ENCODE measurements at regions not wholly inside any gene's neighbourhood (a gene's known extent, or its start where the extent isn't known, plus 50 kb on each side); places are given as distances from the start of the nearest gene placed in this dataset.

DNA sequence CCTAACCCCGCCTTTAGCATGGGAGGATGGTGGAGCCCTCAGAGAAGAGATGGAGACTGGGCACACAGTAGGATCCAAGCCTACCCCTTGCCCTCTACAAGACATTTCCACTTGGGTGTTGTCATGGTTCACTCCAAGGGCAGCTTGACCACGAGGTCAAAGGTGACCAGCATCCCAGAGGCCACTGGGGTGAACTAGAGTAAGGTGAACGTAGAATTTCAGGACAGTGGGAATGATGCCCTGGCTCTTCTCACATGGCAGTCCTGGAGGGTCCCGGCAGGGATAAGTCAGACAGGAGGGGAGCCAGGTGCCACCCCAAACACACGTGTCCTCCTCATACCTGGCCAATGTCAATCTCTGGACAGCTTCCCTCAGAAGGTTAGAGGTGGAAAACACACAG is 274.2 kb upstream of the AGTR2 start:
- Histone ChIP-seq H2AK9ac (replicated peaks; ENCODE audit: low read depth, low read length, poor library complexity) (no peak overlapping the region), H3K18ac (ENCODE audit: low read depth, low read length) (no peak overlapping the region), H3K4me1 (ENCODE audit: control insufficient read depth, insufficient read depth, low read length) (no peaks in the 10 kb centered on the region), H2AFZ (replicated peaks; ENCODE audit: low read length, poor library complexity) (no peak overlapping the region), H3K4me2 (ENCODE audit: low read depth, low read length) (no peak overlapping the region), H3K23ac (ENCODE audit: low read depth, low read length) (no peak overlapping the region), H4K5ac (ENCODE audit: low read depth, low read length) (no peak overlapping the region), H3K4ac (ENCODE audit: low read depth, low read length) (no peak overlapping the region), H3K9ac (ENCODE audit: low read depth, low read length) (no peak overlapping the region), H4K20me1 (ENCODE audit: insufficient read depth, low read length) (no peaks in the 10 kb centered on the region; the same call in 1 of the 2 replicates), H4K8ac (ENCODE audit: low read depth in 2 of 2, low read length in 2 of 2) (no peak overlapping the region), H3K36me3 (ENCODE audit: control insufficient read depth, insufficient read depth, low read length) (no peaks in the 10 kb centered on the region), H2BK15ac (ENCODE audit: low read depth, low read length) (no peak overlapping the region), H4K91ac (ENCODE audit: insufficient read depth, low read depth, low read length) (no peak overlapping the region), H2BK5ac (ENCODE audit: low read depth, low read length, poor library complexity, severe bottlenecking) (no peak overlapping the region), H3K27ac (ENCODE audit: insufficient read depth, low read length) (no peak overlapping the region), H2BK20ac (ENCODE audit: low read depth, low read length) (no peak overlapping the region), H2AK5ac (ENCODE audit: low read depth, low read length) (no peak overlapping the region), H3K27me3 (ENCODE audit: control insufficient read depth, insufficient read depth, low read length) (peaks cover 15% of the 10 kb centered on the region; the same call in 1 of the 2 replicates), H3K4me3 (ENCODE audit: insufficient read depth, low read depth, low read length) (no peak overlapping the region), H3K79me1 (ENCODE audit: low read depth in 1 of 2, low read length in 2 of 2) (no peaks in the 10 kb centered on the region), H2BK120ac (ENCODE audit: low read depth, low read length) (no peak overlapping the region), H3K9me1 (ENCODE audit: insufficient read depth, low read length) (no peaks in the 10 kb centered on the region), H3K9me3 (ENCODE audit: control insufficient read depth, insufficient read depth, low read length) (peaks cover 8% of the 10 kb centered on the region; the same call in 1 of the 2 replicates), H3K56ac (ENCODE audit: extremely low read depth, insufficient read depth, low read length) (no peak overlapping the region), H3K14ac (replicated peaks; ENCODE audit: low read depth, low read length) (no peak overlapping the region)
- ATAC-seq (ENCODE audit: low read depth), result no peak
- dilution Hi-C loops (cut with HindIII; ENCODE audit: low sequenced_read_pairs, unreplicated experiment) (no loop called here), in situ Hi-C loops (cut with MboI; ENCODE audit: low sequenced_read_pairs) (no loop called here), intact Hi-C loops (cut with micrococcal nuclease) (no loop called here)
- ChIA-PET CTCF (no interaction called here), POLR2A (ENCODE audit: unreplicated experiment) (no interaction called here)
- no peak for DNase-seq
- WGBS, 2 experiments (ENCODE audit: extremely low coverage in 2 of 2, insufficient read length in 1 of 2), result no CpG with 5 or more reads among the region's 5 CpGs
- TF ChIP-seq FOS (IDR thresholded peaks at IDR 0.05; ENCODE audit: low read depth, low read length), result no peak
- no peak for TF ChIP-seq POLR2A (IDR thresholded peaks at IDR 0.05; ENCODE audit: low read depth, low read length)
- TF ChIP-seq, protein P1, sequence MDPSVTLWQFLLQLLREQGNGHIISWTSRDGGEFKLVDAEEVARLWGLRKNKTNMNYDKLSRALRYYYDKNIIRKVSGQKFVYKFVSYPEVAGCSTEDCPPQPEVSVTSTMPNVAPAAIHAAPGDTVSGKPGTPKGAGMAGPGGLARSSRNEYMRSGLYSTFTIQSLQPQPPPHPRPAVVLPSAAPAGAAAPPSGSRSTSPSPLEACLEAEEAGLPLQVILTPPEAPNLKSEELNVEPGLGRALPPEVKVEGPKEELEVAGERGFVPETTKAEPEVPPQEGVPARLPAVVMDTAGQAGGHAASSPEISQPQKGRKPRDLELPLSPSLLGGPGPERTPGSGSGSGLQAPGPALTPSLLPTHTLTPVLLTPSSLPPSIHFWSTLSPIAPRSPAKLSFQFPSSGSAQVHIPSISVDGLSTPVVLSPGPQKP (IDR thresholded peaks at IDR 0.05; ENCODE audit: borderline replicate concordance, low read depth, low read length), result no peak
- TF ChIP-seq RAD21 (IDR thresholded peaks at IDR 0.05; ENCODE audit: low read length), result no peak
- no peak for TF ChIP-seq CHD1 (IDR thresholded peaks at IDR 0.05; ENCODE audit: low read depth, low read length)
- TF ChIP-seq, protein P2, sequence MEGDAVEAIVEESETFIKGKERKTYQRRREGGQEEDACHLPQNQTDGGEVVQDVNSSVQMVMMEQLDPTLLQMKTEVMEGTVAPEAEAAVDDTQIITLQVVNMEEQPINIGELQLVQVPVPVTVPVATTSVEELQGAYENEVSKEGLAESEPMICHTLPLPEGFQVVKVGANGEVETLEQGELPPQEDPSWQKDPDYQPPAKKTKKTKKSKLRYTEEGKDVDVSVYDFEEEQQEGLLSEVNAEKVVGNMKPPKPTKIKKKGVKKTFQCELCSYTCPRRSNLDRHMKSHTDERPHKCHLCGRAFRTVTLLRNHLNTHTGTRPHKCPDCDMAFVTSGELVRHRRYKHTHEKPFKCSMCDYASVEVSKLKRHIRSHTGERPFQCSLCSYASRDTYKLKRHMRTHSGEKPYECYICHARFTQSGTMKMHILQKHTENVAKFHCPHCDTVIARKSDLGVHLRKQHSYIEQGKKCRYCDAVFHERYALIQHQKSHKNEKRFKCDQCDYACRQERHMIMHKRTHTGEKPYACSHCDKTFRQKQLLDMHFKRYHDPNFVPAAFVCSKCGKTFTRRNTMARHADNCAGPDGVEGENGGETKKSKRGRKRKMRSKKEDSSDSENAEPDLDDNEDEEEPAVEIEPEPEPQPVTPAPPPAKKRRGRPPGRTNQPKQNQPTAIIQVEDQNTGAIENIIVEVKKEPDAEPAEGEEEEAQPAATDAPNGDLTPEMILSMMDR (conservative IDR thresholded peaks at IDR 0.05; ENCODE audit: low read depth, low read length), result no peak
- TF ChIP-seq, protein P3, sequence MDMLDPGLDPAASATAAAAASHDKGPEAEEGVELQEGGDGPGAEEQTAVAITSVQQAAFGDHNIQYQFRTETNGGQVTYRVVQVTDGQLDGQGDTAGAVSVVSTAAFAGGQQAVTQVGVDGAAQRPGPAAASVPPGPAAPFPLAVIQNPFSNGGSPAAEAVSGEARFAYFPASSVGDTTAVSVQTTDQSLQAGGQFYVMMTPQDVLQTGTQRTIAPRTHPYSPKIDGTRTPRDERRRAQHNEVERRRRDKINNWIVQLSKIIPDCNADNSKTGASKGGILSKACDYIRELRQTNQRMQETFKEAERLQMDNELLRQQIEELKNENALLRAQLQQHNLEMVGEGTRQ (IDR thresholded peaks at IDR 0.05; ENCODE audit: low read depth, low read length), result no peak
- no peak for TF ChIP-seq MAFK (IDR thresholded peaks at IDR 0.05; ENCODE audit: low read depth, low read length)
- no peak for TF ChIP-seq CEBPB (IDR thresholded peaks at IDR 0.05; ENCODE audit: low read depth, low read length)
- TF ChIP-seq SMC3 (IDR thresholded peaks at IDR 0.05; ENCODE audit: low read depth, low read length), result no peak
- no peak for TF ChIP-seq MXI1 (IDR thresholded peaks at IDR 0.05; ENCODE audit: borderline replicate concordance, low read depth, low read length)
- TF ChIP-seq RCOR1 (IDR thresholded peaks at IDR 0.05; ENCODE audit: insufficient replicate concordance, low read length), result no peak
- no peak for TF ChIP-seq NFE2L2 (IDR thresholded peaks at IDR 0.05; ENCODE audit: low read depth, low read length)
- no peak for TF ChIP-seq BHLHE40 (IDR thresholded peaks at IDR 0.05; ENCODE audit: low read depth, low read length)
- no peak for TF ChIP-seq RFX5 (IDR thresholded peaks at IDR 0.05; ENCODE audit: low read depth, low read length)
- TF ChIP-seq MAZ (IDR thresholded peaks at IDR 0.05; ENCODE audit: borderline replicate concordance, low read depth, low read length), result no peak
- BruUV-seq (replicated peaks), result no TSS peak
